GM19043 (cell line): ENCODE measurements at regions not wholly inside any gene's neighbourhood (a gene's known extent, or its start where the extent isn't known, plus 50 kb on each side); places are given as distances from the start of the nearest gene placed in this dataset.
"Not testable (repeated sequence)": the region's sequence is repeated elsewhere in the genome, so short reads cannot be mapped to it uniquely, and the experiment has no call there.

Experiments used
- ATAC-seq: cut with Tn5 transposase; IDR thresholded peaks from one replicate; pipeline ENCODE4 v1.9.1; 2021; ENCODE audit warnings: low read depth; ENCODE audit not compliant: unreplicated experiment

GRCh38 chr4:14903321-14903720, 99.0 kb upstream of the CPEB2 start:
- no peak for ATAC-seq

- ATAC-seq = no peak
These were observed 95.5 kb upstream of the CPEB2 start for GRCh38 chr4:14906805-14907204.

DNA sequence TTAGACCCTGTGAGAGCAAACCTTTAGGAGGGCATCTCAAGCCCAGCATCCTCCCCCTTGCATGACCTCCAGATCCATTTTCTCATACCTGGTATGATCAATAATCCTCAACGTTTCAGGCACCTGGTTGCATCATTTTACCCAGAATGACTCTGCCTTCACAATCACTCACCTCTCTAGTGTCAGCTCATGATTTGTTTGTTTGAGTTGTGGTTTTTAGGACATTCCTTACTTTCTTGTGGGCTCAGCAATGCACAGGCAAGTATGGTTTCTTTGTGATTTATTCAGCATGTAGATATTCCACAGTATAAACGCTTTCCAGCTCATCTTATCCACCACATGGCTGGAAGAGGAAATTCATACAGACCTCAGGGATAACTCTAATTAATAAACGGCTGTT, 93.6 kb upstream of the CPEB2 start:
- no peak for ATAC-seq

GRCh38 chr4:14910411-14910810, 91.9 kb upstream of the CPEB2 start:
- no peak for ATAC-seq

- ATAC-seq = no peak
These were observed 89.9 kb upstream of the CPEB2 start for GRCh38 chr4:14912426-14912825.

DNA sequence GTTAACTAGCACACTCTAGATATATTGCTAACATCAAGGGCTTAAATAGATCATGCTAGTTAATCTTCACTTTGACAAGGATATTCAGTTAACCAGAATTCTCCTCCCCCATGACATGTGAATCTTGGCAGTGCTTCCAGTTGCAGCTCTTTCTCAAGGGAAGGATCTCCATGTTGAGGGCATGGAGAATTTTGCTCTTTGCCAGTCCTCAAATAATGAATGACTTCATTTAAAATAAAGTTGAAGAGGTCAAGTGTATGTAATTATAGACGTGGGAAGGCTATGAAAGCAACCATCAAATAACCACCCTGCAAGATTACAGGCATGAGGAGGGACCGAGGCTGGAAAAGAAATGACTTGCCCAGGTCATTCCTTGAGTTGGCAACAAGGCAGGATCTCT, 87.3 kb upstream of the CPEB2 start:
- ATAC-seq = no peak

DNA sequence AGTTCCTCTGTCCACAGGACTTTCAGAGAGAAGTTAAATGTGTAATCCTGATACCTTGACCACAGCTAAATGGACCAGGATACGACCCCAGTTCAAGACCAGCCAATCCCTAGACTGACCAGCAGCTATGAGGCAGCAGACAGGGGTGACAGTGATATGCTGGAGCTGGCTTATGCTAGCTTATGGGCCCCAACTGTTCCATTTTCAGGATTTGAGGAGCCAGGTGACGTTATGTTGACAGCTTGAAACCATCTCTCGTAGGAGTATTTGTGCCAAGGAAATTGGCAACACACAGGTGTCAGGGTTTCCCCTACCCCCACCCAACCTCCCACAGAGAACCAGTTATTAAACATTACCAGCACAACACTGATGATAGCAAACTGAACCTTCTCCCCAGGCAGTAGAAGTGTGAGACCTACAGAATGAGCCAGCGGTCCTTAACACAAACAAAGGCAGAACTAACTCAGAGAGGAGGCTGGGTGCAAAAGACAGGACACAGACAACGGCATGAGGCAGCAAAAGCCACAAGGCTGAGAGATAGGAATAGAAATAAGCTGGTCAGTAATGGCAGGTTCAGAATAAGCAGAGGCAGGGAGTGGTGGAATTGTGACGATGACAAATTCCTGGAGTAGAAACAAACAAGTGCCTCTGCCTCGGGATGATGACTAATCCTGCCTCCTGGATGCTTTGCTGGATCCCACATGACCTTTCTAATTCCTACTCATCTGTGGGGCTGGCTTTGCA, 85.6 kb upstream of the CPEB2 start:
- ATAC-seq = no peak

- no peak for ATAC-seq
These were observed 85.0 kb upstream of the CPEB2 start for GRCh38 chr4:14917298-14917633.

GRCh38 chr4:14918336-14918735, 83.9 kb upstream of the CPEB2 start:
- ATAC-seq = no peak

- ATAC-seq = no peak
These were observed 82.5 kb upstream of the CPEB2 start for GRCh38 chr4:14919785-14920184.

- no peak for ATAC-seq
These were observed 82.0 kb upstream of the CPEB2 start for GRCh38 chr4:14920237-14920636.

GRCh38 chr4:14920759-14921320, 81.4 kb upstream of the CPEB2 start:
- no peak for ATAC-seq

GRCh38 chr4:14921781-14922180, 80.5 kb upstream of the CPEB2 start:
- not testable (repeated sequence) for ATAC-seq

DNA sequence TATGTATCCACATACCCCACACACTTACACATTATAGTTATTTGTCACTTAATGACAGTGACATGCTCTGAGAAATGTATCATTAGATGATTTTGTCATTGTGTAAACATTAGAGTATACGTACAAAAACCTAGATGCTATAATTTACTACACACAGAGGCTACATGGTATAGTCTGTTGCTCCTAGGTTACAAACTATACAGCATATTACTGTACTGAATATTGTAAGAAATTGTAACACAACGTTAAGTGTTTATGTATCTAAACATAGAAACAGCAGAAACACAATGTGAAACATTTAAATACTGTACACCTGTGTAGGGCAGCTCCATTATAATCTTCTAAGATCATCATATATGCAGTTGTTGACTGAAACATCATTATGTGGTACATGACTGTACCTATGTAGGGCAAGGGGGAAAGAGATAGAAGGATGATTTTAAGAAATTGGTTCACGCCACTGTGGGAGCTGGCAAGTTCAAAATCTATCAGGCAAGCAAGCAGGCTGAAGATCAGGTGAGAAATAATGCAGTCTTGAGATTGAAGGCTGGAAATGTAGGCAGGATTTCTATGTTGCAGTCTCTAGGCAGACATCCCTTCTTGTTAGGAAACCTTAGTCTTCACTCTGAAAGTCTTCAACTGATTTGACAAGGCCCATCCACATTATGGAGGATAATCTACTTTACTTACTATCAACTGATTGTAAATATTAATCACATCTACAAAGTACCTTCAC, 78.0 kb upstream of the CPEB2 start:
- ATAC-seq = no peak

DNA sequence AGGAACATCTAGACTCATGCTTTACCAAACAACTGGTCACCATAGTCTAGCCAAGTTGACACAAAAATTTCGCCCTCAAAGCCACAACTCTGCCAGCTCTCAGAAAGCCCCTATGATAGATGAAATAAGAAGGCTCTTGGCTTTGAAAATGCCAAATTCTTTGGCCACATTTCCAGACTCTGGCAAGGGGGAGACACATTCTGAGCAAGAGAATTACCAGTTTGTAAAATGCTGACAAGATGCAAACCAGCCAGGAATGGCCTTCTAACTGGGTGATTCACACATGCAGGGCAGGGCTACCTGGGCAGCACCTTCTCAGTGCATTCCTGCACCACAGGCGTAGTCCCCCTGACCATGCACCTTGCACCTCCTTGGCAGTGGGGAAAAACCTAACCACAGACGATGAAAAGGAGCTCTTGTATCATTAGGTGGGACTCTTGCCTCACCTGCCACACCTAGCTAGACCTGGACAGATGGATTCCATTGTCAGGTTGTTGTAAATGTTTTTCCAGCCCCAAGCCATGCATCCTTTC, 77.4 kb upstream of the CPEB2 start:
- no peak for ATAC-seq

DNA sequence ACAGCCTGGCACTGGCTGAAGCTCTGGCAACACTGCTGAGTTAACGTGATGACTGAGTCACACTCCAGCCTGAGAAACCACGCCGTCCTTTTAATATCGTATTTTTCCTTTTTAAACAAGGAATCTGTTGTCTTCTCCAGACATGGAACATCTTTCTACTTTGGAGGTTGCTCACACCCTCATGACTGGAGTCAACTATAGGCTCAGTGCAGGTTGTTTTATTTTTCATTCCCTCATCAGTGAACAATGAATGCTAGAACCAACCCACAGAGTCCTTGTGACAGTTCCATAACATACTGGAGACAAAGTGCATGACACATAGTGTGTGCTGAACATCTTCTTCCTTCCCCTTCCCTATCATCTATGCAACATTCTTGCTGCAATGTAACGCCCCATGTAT, 76.8 kb upstream of the CPEB2 start:
- no peak for ATAC-seq

GRCh38 chr4:14926368-14926767, 75.9 kb upstream of the CPEB2 start:
- ATAC-seq = no peak

DNA sequence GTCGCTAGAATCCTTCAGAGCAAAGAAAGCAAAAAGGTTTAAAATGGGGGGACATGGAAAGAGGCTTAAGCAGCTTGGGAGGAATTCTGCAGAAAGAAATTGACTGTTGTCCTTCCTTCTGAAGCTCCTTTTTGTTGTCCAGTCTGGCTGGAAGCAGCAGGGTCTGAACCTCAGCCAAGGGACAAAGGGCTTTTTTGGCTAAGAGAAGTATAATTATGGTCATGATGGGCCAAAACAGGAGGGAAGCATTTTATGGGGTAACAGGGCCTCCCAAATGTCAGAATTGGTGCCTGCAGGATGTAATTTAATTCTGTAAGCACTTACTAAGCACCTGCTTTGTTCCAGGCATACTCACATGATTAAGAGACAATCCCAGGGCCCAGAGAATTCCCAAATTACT, 74.2 kb upstream of the CPEB2 start:
- ATAC-seq = no peak

GRCh38 chr4:14929669-14930068, 72.6 kb upstream of the CPEB2 start:
- ATAC-seq = no peak

DNA sequence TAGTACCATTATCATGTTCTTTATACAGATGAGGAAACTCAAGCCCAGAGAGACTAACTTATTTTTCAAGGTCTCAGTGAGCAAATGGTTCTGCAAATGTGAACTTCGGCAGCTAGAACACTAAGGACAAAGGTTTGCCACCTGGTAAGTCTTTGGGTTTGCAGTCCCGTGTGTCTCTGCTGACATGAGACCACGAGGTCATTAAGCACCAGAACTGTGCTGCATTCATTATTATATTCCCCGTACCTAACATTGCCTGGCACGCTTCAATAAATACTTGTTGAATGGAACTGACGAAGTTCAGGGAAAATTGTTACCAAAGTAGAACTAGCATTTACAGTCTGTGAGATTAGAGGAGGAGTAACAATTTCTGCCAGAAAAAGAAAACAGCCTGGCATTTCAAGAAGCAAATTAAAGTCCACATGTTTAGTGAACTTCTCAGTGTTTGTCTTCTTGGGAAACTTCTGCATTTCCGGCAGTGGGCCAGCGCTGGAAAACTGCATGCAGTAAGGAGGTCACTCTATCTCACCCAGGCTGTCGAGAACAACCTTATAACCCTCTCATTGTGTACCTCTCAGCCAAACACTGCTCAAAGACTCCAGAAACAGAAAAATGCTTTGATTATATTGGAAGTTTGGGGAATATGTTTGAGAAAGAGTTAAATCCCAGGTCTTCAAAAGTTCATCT, 67.4 kb upstream of the CPEB2 start:
- ATAC-seq = no peak

DNA sequence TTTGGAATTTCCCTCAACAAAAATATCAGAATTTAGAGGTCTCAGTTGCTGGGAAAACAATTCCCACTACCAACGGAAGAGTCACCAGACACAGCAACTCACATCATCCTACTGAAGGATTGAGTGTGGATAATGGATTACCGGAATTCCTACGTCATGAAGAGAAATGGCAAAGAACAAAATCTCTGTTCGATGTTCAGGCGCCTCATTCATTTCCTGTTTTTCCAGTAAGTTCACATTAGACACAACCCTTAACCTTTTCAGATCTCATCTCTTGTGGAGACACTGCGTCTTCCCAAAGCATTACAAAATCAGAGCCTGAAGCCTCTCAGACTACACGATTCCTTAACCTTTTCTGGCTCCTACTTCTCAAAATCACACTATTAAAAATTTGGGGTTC, 58.5 kb upstream of the CPEB2 start:
- no peak for ATAC-seq
